H1 (cell line): ENCODE measurements at regions not wholly inside any gene's neighbourhood (a gene's known extent, or its start where the extent isn't known, plus 50 kb on each side); places are given as distances from the start of the nearest gene placed in this dataset.

ENCODE experiments used
- ASH2L ChIP-seq: fragments of 200-600, 300-600 bp; sonication (generic); IDR thresholded peaks from one replicate; pipeline ENCODE4 v1.7.1; 2017; ENCODE audit warnings: low read length
- FOSL1 ChIP-seq: IDR thresholded peaks from 2 replicates; pipeline ENCODE4 v1.6.1; 2011; ENCODE audit warnings: mild to moderate bottlenecking, low read depth, low read length, moderate library complexity; ENCODE audit not compliant: insufficient read depth
- NRF1 ChIP-seq: IDR thresholded peaks from 2 replicates; pipeline ENCODE4 v1.6.1; 2011; ENCODE audit warnings: mild to moderate bottlenecking, low read depth, low read length, improper control_type of control experiment
- RFX5 ChIP-seq: IDR thresholded peaks from 2 replicates; pipeline ENCODE4 v1.6.1; 2011; ENCODE audit warnings: low read depth, low read length, improper control_type of control experiment, borderline replicate concordance
- SP1 ChIP-seq: IDR thresholded peaks from 2 replicates; pipeline ENCODE4 v1.6.1; 2011; ENCODE audit warnings: low read depth, low read length
- SP2 ChIP-seq: IDR thresholded peaks from 2 replicates; pipeline ENCODE4 v1.6.1; 2012; ENCODE audit warnings: mild to moderate bottlenecking, low read length, inconsistent platforms
- SRF ChIP-seq: IDR thresholded peaks from 2 replicates; pipeline ENCODE4 v1.6.1; 2011; ENCODE audit warnings: mild to moderate bottlenecking, low read depth, low read length, moderate library complexity
- TAF1 ChIP-seq: IDR thresholded peaks from 2 replicates; pipeline ENCODE4 v1.6.1; 2011; ENCODE audit warnings: mild to moderate bottlenecking, low read depth, low read length
- ZNF274 ChIP-seq: IDR thresholded peaks from 2 replicates; pipeline ENCODE4 v1.7.0; 2012; ENCODE audit warnings: low read length, borderline replicate concordance; ENCODE audit errors: extremely low read depth

DNA sequence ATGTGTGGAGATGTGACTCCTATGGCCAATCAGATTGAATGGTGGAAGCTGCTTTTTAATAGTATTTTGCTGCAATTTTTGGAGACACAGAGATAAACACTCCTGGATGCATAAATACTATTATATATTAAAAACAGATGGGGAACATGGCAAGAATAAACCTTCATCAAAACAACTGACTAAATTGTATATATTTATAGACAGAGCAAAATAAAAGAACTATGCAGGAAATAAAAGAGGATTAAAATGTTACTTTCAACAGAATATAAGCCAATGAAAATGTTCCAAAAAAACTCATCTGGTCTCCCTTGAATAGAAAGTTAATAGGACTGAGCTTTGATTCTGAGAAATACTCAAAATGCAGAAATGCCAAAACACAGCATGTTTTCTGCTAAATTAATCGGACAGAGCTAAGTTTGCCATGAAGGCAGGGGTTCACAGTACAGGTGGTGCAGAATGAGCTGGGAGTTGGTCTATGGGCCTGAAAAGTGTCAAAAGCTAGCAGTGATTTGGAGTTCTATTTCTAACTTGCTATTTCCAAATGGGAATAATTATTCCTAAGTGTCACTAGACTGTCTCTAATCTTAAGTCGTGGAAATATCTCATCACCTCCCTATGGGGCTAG lies 227.2 kb downstream of the CNTN3 start (continued):
- TF ChIP-seq ASH2L: no peak
- no peak for TF ChIP-seq ZNF274
- TF ChIP-seq FOSL1: no peak
- TF ChIP-seq SP2: no peak
- TF ChIP-seq NRF1: no peak
- TF ChIP-seq RFX5: no peak
- TF ChIP-seq SP1: no peak
- no peak for TF ChIP-seq SRF
- no peak for TF ChIP-seq TAF1
